Mesenchymal stem cell (in vitro differentiated cells and primary cell): ENCODE measurements at regions not wholly inside any gene's neighbourhood (a gene's known extent, or its start where the extent isn't known, plus 50 kb on each side); places are given as distances from the start of the nearest gene placed in this dataset.

Experiments
- DNase-seq: peaks from one replicate; pipeline ENCODE4 v3.0.0-alpha.2; 2013
- H2AFZ ChIP-seq: one replicate; pipeline ENCODE4 v1.6.1; 2013; ENCODE audit warnings: low read depth, mild to moderate bottlenecking, control low read depth, inconsistent platforms, low read length, moderate library complexity
- H2AK5ac ChIP-seq: 2 replicates; pipeline ENCODE4 v1.6.1; 2013; ENCODE audit warnings: low read length, moderate library complexity, mild to moderate bottlenecking, inconsistent platforms; ENCODE audit not compliant: severe bottlenecking
- H2BK120ac ChIP-seq: one replicate; pipeline ENCODE4 v1.6.1; 2013; ENCODE audit warnings: low read depth, mild to moderate bottlenecking, inconsistent platforms, low read length, moderate library complexity
- H2BK12ac ChIP-seq, 2 experiments: one replicate each; pipeline ENCODE4 v1.6.1; 2013; ENCODE audit warnings: inconsistent platforms in 2 of 2, low read length in 2 of 2, mild to moderate bottlenecking in 2 of 2, moderate library complexity in 2 of 2, control low read depth in 1 of 2
- H2BK15ac ChIP-seq: one replicate; pipeline ENCODE4 v1.6.1; 2013; ENCODE audit warnings: mild to moderate bottlenecking, low read depth, inconsistent platforms; ENCODE audit not compliant: poor library complexity, severe bottlenecking
- H2BK5ac ChIP-seq: 2 replicates; pipeline ENCODE4 v1.6.1; 2013; ENCODE audit warnings: low read depth, mild to moderate bottlenecking, low read length, control low read depth, inconsistent platforms; ENCODE audit not compliant: poor library complexity, severe bottlenecking
- H3K14ac ChIP-seq, 2 experiments: one replicate each; pipeline ENCODE4 v1.6.1; 2013; ENCODE audit warnings: inconsistent platforms in 2 of 2, low read length in 2 of 2, control low read depth in 1 of 2, mild to moderate bottlenecking in 1 of 2, moderate library complexity in 1 of 2
- H3K18ac ChIP-seq, 2 experiments: one replicate each; pipeline ENCODE4 v1.6.1; 2013; ENCODE audit warnings: inconsistent platforms in 2 of 2, low read length in 2 of 2, control low read depth in 1 of 2, low read depth in 1 of 2, mild to moderate bottlenecking in 1 of 2
- H3K23ac ChIP-seq, 2 experiments: one replicate each; pipeline ENCODE4 v1.6.1; 2013; ENCODE audit warnings: inconsistent platforms in 2 of 2, low read length in 2 of 2, mild to moderate bottlenecking in 2 of 2, moderate library complexity in 2 of 2, control low read depth in 1 of 2
- H3K27ac ChIP-seq: 2 replicates; pipeline ENCODE4 v1.5.1; 2013; ENCODE audit warnings: mild to moderate bottlenecking, moderate library complexity, low read length, control low read depth, inconsistent platforms; ENCODE audit not compliant: poor library complexity, severe bottlenecking
- H3K27me3 ChIP-seq, 2 experiments: 2 replicates each; pipeline versions ENCODE4 v1.6.1 to v1.7.0; 2013; ENCODE audit warnings: low read length in 2 of 2, mild to moderate bottlenecking in 2 of 2, moderate library complexity in 2 of 2, control low read depth in 1 of 2, inconsistent platforms in 1 of 2; ENCODE audit not compliant: control insufficient read depth in 1 of 2, insufficient read depth in 1 of 2
- H3K36me3 ChIP-seq, 2 experiments: 2 replicates each; pipeline versions ENCODE4 v1.6.1 to v1.7.0; 2013; ENCODE audit warnings: low read length in 2 of 2, control low read depth in 1 of 2, inconsistent platforms in 1 of 2, low read depth in 1 of 2, mild to moderate bottlenecking in 1 of 2; ENCODE audit not compliant: insufficient read depth in 2 of 2, control insufficient read depth in 1 of 2
- H3K4ac ChIP-seq, 2 experiments: one replicate each; pipeline ENCODE4 v1.6.1; 2013; ENCODE audit warnings: inconsistent platforms in 2 of 2, low read length in 2 of 2, mild to moderate bottlenecking in 2 of 2, moderate library complexity in 2 of 2, control low read depth in 1 of 2, low read depth in 1 of 2
- H3K4me1 ChIP-seq: 2 replicates; pipeline ENCODE4 v1.6.1; 2013; ENCODE audit warnings: low read depth, low read length, control low read depth; ENCODE audit not compliant: control insufficient read depth, insufficient read depth
- H3K4me2 ChIP-seq: 2 replicates; pipeline ENCODE4 v1.6.1; 2013; ENCODE audit warnings: low read length, mild to moderate bottlenecking, inconsistent platforms; ENCODE audit not compliant: poor library complexity, severe bottlenecking
- H3K4me3 ChIP-seq, 2 experiments: 2 replicates each; pipeline versions ENCODE4 v1.5.1 to v1.7.0; 2013; ENCODE audit warnings: low read length in 2 of 2, mild to moderate bottlenecking in 2 of 2, control low read depth in 1 of 2, low read depth in 1 of 2; ENCODE audit not compliant: insufficient read depth in 1 of 2
- H3K79me1 ChIP-seq: replicated peaks from 2 replicates; pipeline ENCODE4 v1.6.1; 2013; ENCODE audit warnings: mild to moderate bottlenecking, control low read depth, low read length, inconsistent platforms; ENCODE audit not compliant: poor library complexity, severe bottlenecking
- H3K9ac ChIP-seq: 2 replicates; pipeline ENCODE4 v1.7.0; 2013; ENCODE audit warnings: mild to moderate bottlenecking, low read length, moderate library complexity
- H3K9me3 ChIP-seq: 2 replicates; pipeline ENCODE4 v1.7.0; 2013; ENCODE audit warnings: mild to moderate bottlenecking, low read length; ENCODE audit not compliant: control insufficient read depth
- H4K8ac ChIP-seq: one replicate; pipeline ENCODE4 v1.6.1; 2013; ENCODE audit warnings: inconsistent platforms, mild to moderate bottlenecking, low read length, moderate library complexity
- H4K91ac ChIP-seq: one replicate; pipeline ENCODE4 v1.6.1; 2013; ENCODE audit warnings: mild to moderate bottlenecking, low read length, inconsistent platforms
- WGBS: methylation state at CpG from one replicate; pipeline ENCODE4 v1.1.7; 2013; ENCODE audit warnings: mixed read lengths; 5-methylcytosine and 5-hydroxymethylcytosine counted together

DNA sequence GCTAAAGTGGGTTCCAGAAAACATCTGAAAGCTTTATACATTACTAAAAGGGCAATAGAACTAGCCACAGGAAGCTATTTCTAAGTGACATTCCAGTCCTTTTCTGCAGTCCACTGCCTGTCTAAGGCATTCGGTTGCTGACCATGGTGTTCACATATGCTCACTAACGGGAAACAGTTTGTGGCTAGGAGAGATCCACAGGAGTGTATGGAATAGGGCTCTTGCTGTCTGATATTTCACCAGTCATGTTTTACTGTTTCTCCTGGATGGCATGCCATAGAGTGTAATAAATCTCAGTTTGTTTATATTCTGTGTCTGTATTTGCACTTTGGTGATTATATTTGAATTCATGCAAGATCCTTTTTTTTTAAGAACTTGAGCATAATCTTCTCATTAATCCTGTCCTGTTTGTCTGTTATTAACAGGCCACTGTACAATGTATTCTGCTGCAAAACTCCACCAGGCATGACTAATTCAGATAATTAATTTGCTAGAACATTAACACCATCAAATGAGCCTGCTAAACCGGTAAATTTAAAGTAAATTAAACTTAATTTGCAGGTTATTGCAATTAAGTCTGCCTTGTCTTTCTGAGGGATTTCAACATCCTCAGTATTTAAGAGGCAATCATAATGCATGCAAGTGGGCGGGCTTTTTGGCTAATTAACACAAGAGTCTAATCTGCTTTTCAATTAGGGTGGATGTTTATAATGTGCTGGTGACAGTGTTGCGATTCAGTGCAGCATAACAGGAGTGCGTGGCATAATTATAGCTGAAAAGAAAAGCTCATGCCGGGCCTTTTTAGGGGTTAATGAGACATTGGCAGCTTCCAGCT lies 201.3 kb downstream of the POU4F1 start:
- Histone ChIP-seq H3K79me1 (no peaks in the 10 kb centered on the region), H3K9me3 (no peaks in the 10 kb centered on the region), H3K4ac (no peak overlapping the region), H3K18ac (no peak overlapping the region), H2BK5ac (no peak overlapping the region), H3K4me1 (no peaks in the 10 kb centered on the region), H2AFZ (no peak overlapping the region), H2AK5ac (no peak overlapping the region), H3K27me3 (no peaks in the 10 kb centered on the region), H3K4me3 (no peak overlapping the region), H4K8ac (no peak overlapping the region), H3K23ac (no peak overlapping the region), H2BK15ac (no peak overlapping the region), H4K91ac (no peak overlapping the region), H3K27ac (no peak overlapping the region), H3K4me2 (no peak overlapping the region), H3K9ac (no peak overlapping the region), H3K14ac (no peak overlapping the region), H3K36me3 (no peaks in the 10 kb centered on the region), H2BK12ac (no peak overlapping the region), H2BK120ac (no peak overlapping the region)
- WGBS = 55% methylated on average over 6 of the region's 7 CpGs
- DNase-seq = peak; percentile 56

GRCh38 chr13:78398743-78399410 lies 204.5 kb downstream of the POU4F1 start:
- no peaks in the 10 kb centered on the region for H3K4me1 ChIP-seq
- no peak overlapping the region for H4K8ac ChIP-seq
- no peak overlapping the region for H3K18ac ChIP-seq
- H4K91ac ChIP-seq = no peak overlapping the region
- no peak overlapping the region for H2AFZ ChIP-seq
- no peak overlapping the region for H3K4me3 ChIP-seq
- DNase-seq = no peak
- no peak overlapping the region for H2AK5ac ChIP-seq
- no peaks in the 10 kb centered on the region for H3K27me3 ChIP-seq
- no peak overlapping the region for H3K4ac ChIP-seq
- H3K4me2 ChIP-seq = no peak overlapping the region
- no peaks in the 10 kb centered on the region for H3K9me3 ChIP-seq
- H2BK5ac ChIP-seq = no peak overlapping the region
- WGBS = 91% methylated on average over 4 of the region's 4 CpGs
- H2BK12ac ChIP-seq = no peak overlapping the region
- H3K23ac ChIP-seq = no peak overlapping the region
- H3K27ac ChIP-seq = no peak overlapping the region
- H2BK15ac ChIP-seq = no peak overlapping the region
- no peak overlapping the region for H3K9ac ChIP-seq
- no peaks in the 10 kb centered on the region for H3K36me3 ChIP-seq
- H3K14ac ChIP-seq = no peak overlapping the region
- no peaks in the 10 kb centered on the region for H3K79me1 ChIP-seq
- H2BK120ac ChIP-seq = no peak overlapping the region

GRCh38 chr13:78393286-78394142 lies 209.8 kb downstream of the POU4F1 start:
- no peaks in the 10 kb centered on the region for H3K9me3 ChIP-seq
- no peak overlapping the region for H3K9ac ChIP-seq
- H2AK5ac ChIP-seq = no peak overlapping the region
- H3K4ac ChIP-seq = no peak overlapping the region
- H3K36me3 ChIP-seq = no peaks in the 10 kb centered on the region
- WGBS = no CpG with 5 or more reads among the region's 4 CpGs
- no peak overlapping the region for H3K4me2 ChIP-seq
- H3K27ac ChIP-seq = no peak overlapping the region
- no peak overlapping the region for H2AFZ ChIP-seq
- no peak overlapping the region for H3K18ac ChIP-seq
- H2BK120ac ChIP-seq = no peak overlapping the region
- H3K23ac ChIP-seq = no peak overlapping the region
- H3K14ac ChIP-seq = no peak overlapping the region
- H3K4me3 ChIP-seq = no peak overlapping the region
- H2BK15ac ChIP-seq = no peak overlapping the region
- H3K79me1 ChIP-seq = no peaks in the 10 kb centered on the region
- no peak overlapping the region for H4K8ac ChIP-seq
- H3K4me1 ChIP-seq = no peaks in the 10 kb centered on the region
- no peaks in the 10 kb centered on the region for H3K27me3 ChIP-seq
- H4K91ac ChIP-seq = no peak overlapping the region
- H2BK5ac ChIP-seq = no peak overlapping the region
- no peak for DNase-seq
- no peak overlapping the region for H2BK12ac ChIP-seq

DNA sequence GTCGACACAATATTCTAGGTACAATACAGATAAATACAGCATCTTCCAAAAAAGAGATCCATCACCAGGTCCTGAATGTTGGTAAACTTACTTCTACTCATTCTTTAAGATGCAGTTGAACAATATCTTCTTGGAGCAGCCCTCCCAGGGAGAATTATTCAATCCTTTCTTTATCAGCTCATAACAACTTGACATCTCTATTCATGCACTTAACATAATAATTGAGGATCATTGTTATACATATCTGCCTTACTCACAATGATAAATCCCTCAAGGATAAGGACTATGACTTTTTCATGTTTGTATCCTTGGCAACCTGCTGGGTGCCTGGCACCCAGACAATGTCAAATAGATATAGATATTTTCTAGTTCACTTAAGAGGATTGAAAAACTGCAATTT lies 219.5 kb downstream of the POU4F1 start:
- Histone ChIP-seq H2AFZ (no peak overlapping the region), H3K23ac (no peak overlapping the region), H3K4me2 (no peak overlapping the region), H3K9ac (no peak overlapping the region), H3K4me3 (no peak overlapping the region), H3K9me3 (no peaks in the 10 kb centered on the region), H3K4me1 (no peaks in the 10 kb centered on the region), H2BK12ac (no peak overlapping the region), H2BK15ac (no peak overlapping the region), H3K27me3 (no peaks in the 10 kb centered on the region), H3K14ac (no peak overlapping the region), H3K27ac (no peak overlapping the region), H3K79me1 (no peaks in the 10 kb centered on the region), H3K18ac (no peak overlapping the region), H4K8ac (no peak overlapping the region), H2AK5ac (no peak overlapping the region), H2BK5ac (no peak overlapping the region), H4K91ac (no peak overlapping the region), H3K4ac (no peak overlapping the region), H3K36me3 (no peaks in the 10 kb centered on the region), H2BK120ac (no peak overlapping the region)
- DNase-seq = no peak
- 81% methylated on average over 1 of the region's 1 CpG for WGBS
